ENCODE measurements at regions not wholly inside any gene's neighbourhood (a gene's known extent, or its start where the extent isn't known, plus 50 kb on each side); places are given as distances from the start of the nearest gene placed in this dataset.

- no peak for TF ChIP-seq POLR2A (IDR thresholded peaks at IDR 0.05)
- TF ChIP-seq, protein P1, sequence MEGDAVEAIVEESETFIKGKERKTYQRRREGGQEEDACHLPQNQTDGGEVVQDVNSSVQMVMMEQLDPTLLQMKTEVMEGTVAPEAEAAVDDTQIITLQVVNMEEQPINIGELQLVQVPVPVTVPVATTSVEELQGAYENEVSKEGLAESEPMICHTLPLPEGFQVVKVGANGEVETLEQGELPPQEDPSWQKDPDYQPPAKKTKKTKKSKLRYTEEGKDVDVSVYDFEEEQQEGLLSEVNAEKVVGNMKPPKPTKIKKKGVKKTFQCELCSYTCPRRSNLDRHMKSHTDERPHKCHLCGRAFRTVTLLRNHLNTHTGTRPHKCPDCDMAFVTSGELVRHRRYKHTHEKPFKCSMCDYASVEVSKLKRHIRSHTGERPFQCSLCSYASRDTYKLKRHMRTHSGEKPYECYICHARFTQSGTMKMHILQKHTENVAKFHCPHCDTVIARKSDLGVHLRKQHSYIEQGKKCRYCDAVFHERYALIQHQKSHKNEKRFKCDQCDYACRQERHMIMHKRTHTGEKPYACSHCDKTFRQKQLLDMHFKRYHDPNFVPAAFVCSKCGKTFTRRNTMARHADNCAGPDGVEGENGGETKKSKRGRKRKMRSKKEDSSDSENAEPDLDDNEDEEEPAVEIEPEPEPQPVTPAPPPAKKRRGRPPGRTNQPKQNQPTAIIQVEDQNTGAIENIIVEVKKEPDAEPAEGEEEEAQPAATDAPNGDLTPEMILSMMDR (IDR thresholded peaks at IDR 0.05): no peak
Measured at GRCh38 chr16:80015566-80015965, 415.0 kb upstream of the MAF start.
